OCI-LY7 (cell line): ENCODE measurements at regions not wholly inside any gene's neighbourhood (a gene's known extent, or its start where the extent isn't known, plus 50 kb on each side); places are given as distances from the start of the nearest gene placed in this dataset.

ENCODE experiments used
- EZH2phosphoT487 ChIP-seq: fragments of 200-600 bp; sonication (generic); IDR thresholded peaks from 2 replicates; pipeline ENCODE4 v1.6.1; 2018; ENCODE audit warnings: low read depth, borderline replicate concordance, mild to moderate bottlenecking, mixed run types, antibody characterized with exemption, low read length, moderate library complexity, mixed read lengths
- TF ChIP-seq, protein P1 (sequence below): fragments of 200-600 bp; sonication (generic); conservative IDR thresholded peaks from 2 replicates; pipeline ENCODE4 v1.5.1; 2014; ENCODE audit warnings: mild to moderate bottlenecking, antibody characterized with exemption, low read length, moderate library complexity, mixed read lengths

GRCh38 chr7:120168066-120168465 is 104.9 kb upstream of the KCND2 start:
- TF ChIP-seq, protein P1, sequence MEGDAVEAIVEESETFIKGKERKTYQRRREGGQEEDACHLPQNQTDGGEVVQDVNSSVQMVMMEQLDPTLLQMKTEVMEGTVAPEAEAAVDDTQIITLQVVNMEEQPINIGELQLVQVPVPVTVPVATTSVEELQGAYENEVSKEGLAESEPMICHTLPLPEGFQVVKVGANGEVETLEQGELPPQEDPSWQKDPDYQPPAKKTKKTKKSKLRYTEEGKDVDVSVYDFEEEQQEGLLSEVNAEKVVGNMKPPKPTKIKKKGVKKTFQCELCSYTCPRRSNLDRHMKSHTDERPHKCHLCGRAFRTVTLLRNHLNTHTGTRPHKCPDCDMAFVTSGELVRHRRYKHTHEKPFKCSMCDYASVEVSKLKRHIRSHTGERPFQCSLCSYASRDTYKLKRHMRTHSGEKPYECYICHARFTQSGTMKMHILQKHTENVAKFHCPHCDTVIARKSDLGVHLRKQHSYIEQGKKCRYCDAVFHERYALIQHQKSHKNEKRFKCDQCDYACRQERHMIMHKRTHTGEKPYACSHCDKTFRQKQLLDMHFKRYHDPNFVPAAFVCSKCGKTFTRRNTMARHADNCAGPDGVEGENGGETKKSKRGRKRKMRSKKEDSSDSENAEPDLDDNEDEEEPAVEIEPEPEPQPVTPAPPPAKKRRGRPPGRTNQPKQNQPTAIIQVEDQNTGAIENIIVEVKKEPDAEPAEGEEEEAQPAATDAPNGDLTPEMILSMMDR: no peak
- TF ChIP-seq EZH2phosphoT487: no peak
